HCT116 (cell line): ENCODE measurements at regions not wholly inside any gene's neighbourhood (a gene's known extent, or its start where the extent isn't known, plus 50 kb on each side); places are given as distances from the start of the nearest gene placed in this dataset.

Experiments
- ATAC-seq: fragments of 200-7000 bp; cut with Tn5 transposase; 2 replicates; pipeline ENCODE4 v1.9.1; 2020; ENCODE audit warnings: mild to moderate bottlenecking, moderate library complexity
- BruUV-seq: library from RNA; stranded (reverse); fragments of 400-500 nt; replicated peaks from 2 replicates; lab custom pipeline; 2021; lab: Mats Ljungman, UMichigan
- CTCF ChIA-PET: fragments of 300-600 bp; sonication (Branson Sonifier 250); formaldehyde crosslinking; loops from one replicate; lab custom pipeline; 2021; ENCODE audit warnings: antibody characterized with exemption; lab: Charles Lee
- POLR2A ChIA-PET: fragments of 300-600, 350-600 bp; sonication (Branson Sonifier 250); formaldehyde crosslinking; loops from one replicate; lab custom pipeline; 2021; ENCODE audit warnings: antibody characterized with exemption; lab: Charles Lee
- RAD21 ChIA-PET, 2 experiments: fragments of 300-600 bp; sonication (Branson Sonifier 250); formaldehyde crosslinking; loops; one replicate each; lab custom pipeline; 2023; ENCODE audit warnings: low total read pairs in 2 of 2; ENCODE audit not compliant: uncharacterized antibody in 2 of 2, unreplicated experiment in 2 of 2, low non-redundant PET in 1 of 2; lab: Charles Lee
- DNase-seq: peaks from one replicate; pipeline ENCODE4 v3.0.0-alpha.2; 2010; ENCODE audit warnings: low read depth, low spot score
- H2AFZ ChIP-seq: fragments of 200-600 bp; shearing (Covaris generic), sonication (generic); 2 replicates; pipeline ENCODE4 v1.6.1; 2017; ENCODE audit warnings: low read depth, mixed run types, mixed read lengths, antibody characterized with exemption, low read length; ENCODE audit not compliant: poor library complexity, severe bottlenecking
- H3K27ac ChIP-seq: 2 replicates; pipeline ENCODE4 v1.5.1; 2012; ENCODE audit warnings: low read depth, low read length
- H3K27me3 ChIP-seq: fragments of 200-600 bp; sonication (generic); 2 replicates; pipeline ENCODE4 v1.6.1; 2016; ENCODE audit warnings: mixed run types, low read length, mixed read lengths; ENCODE audit not compliant: insufficient read depth
- H3K36me3 ChIP-seq, 2 experiments: fragments of 200-500 bp in 1 of 2; fragments of 200-600 bp in 1 of 2; sonication (Bioruptor generic) in 1 of 2; sonication (generic) in 1 of 2; 2 replicates each; pipeline versions ENCODE4 v1.5.1 to v1.6.1; 2014 to 2016; ENCODE audit warnings: low read length in 2 of 2, inconsistent platforms in 1 of 2, mixed read lengths in 1 of 2, mixed run types in 1 of 2; ENCODE audit not compliant: insufficient read depth in 2 of 2, control insufficient read depth in 1 of 2
- H3K4me1 ChIP-seq, 2 experiments: fragments of 200-600 bp in 1 of 2; sonication (generic) in 1 of 2; 2 replicates each; pipeline versions ENCODE4 v1.5.1 to v1.6.1; 2012 to 2017; ENCODE audit warnings: low read length in 2 of 2, inconsistent platforms in 1 of 2, mild to moderate bottlenecking in 1 of 2, mixed read lengths in 1 of 2, mixed run types in 1 of 2, moderate library complexity in 1 of 2; ENCODE audit not compliant: insufficient read depth in 2 of 2, control insufficient read depth in 1 of 2
- H3K4me2 ChIP-seq: fragments of 200-600 bp; sonication (generic); 2 replicates; pipeline ENCODE4 v1.6.1; 2017; ENCODE audit warnings: mixed run types, low read length, mixed read lengths
- H3K4me3 ChIP-seq, 2 experiments: fragments of 200-600 bp in 1 of 2; sonication (generic) in 1 of 2; replicated peaks in 1 of 2; 2 replicates each; pipeline ENCODE4 v1.5.1; 2011 to 2016; ENCODE audit warnings: low read length in 2 of 2, control low read depth in 1 of 2, low read depth in 1 of 2, mild to moderate bottlenecking in 1 of 2, mixed read lengths in 1 of 2, mixed run types in 1 of 2
- H3K79me2 ChIP-seq: fragments of 200-600 bp; sonication (generic); 2 replicates; pipeline ENCODE4 v1.6.1; 2017; ENCODE audit warnings: mild to moderate bottlenecking, mixed run types, low read length, moderate library complexity, mixed read lengths; ENCODE audit not compliant: insufficient read depth
- H3K9ac ChIP-seq: fragments of 200-600 bp; sonication (generic); 2 replicates; pipeline ENCODE4 v1.6.1; 2016; ENCODE audit warnings: low read length, mixed read lengths
- H3K9me2 ChIP-seq: fragments of 200-600 bp; sonication (generic), shearing (Covaris generic); 2 replicates; pipeline ENCODE4 v1.6.1; 2017; ENCODE audit warnings: mixed run types, mild to moderate bottlenecking, moderate library complexity; ENCODE audit not compliant: insufficient read depth
- H3K9me3 ChIP-seq, 2 experiments: fragments of 200-500 bp in 1 of 2; fragments of 200-600 bp in 1 of 2; sonication (Bioruptor generic) in 1 of 2; sonication (generic) in 1 of 2; 2 replicates each; pipeline ENCODE4 v1.6.1; 2014 to 2017; ENCODE audit warnings: low read length in 2 of 2, mixed read lengths in 2 of 2, inconsistent platforms in 1 of 2, low read depth in 1 of 2, mild to moderate bottlenecking in 1 of 2, mixed run types in 1 of 2, moderate library complexity in 1 of 2; ENCODE audit not compliant: control insufficient read depth in 1 of 2, insufficient read depth in 1 of 2
- H4K20me1 ChIP-seq: fragments of 200-600 bp; sonication (generic), shearing (Covaris generic); 2 replicates; pipeline ENCODE4 v1.6.1; 2017; ENCODE audit warnings: mixed run types, mild to moderate bottlenecking, moderate library complexity; ENCODE audit not compliant: insufficient read depth
- CBX3 ChIP-seq: IDR thresholded peaks from 2 replicates; pipeline ENCODE4 v1.6.1; 2012; ENCODE audit warnings: low read depth
- EGR1 ChIP-seq: IDR thresholded peaks from 2 replicates; pipeline ENCODE4 v1.6.1; 2012; ENCODE audit warnings: low read depth
- ELF1 ChIP-seq: IDR thresholded peaks from 2 replicates; pipeline ENCODE4 v1.6.1; 2012; ENCODE audit warnings: low read depth, borderline replicate concordance
- EZH2 ChIP-seq: fragments of 200-600 bp; sonication (generic); IDR thresholded peaks from 2 replicates; pipeline ENCODE4 v1.6.1; 2017; ENCODE audit warnings: antibody characterized with exemption, mixed run types
- EZH2phosphoT487 ChIP-seq: fragments of 200-600 bp; IDR thresholded peaks from 2 replicates; pipeline ENCODE4 v1.6.1; 2018; ENCODE audit warnings: antibody characterized with exemption, borderline replicate concordance
- RAD21 ChIP-seq: IDR thresholded peaks from 2 replicates; pipeline ENCODE4 v1.6.1; 2012; ENCODE audit warnings: low read depth, mild to moderate bottlenecking
- SIN3A ChIP-seq: IDR thresholded peaks from 2 replicates; pipeline ENCODE4 v1.6.1; 2012; ENCODE audit warnings: low read depth
- SP1 ChIP-seq: IDR thresholded peaks from 2 replicates; pipeline ENCODE4 v1.6.1; 2012; ENCODE audit warnings: low read depth
- TCF7L2 ChIP-seq: IDR thresholded peaks from 2 replicates; pipeline ENCODE4 v1.7.0; 2011; ENCODE audit warnings: borderline replicate concordance, inconsistent platforms; ENCODE audit not compliant: insufficient read depth, insufficient read length; ENCODE audit errors: extremely low read depth
- YY1 ChIP-seq: IDR thresholded peaks from 2 replicates; pipeline ENCODE4 v1.6.1; 2011; ENCODE audit warnings: low read length, low read depth, moderate library complexity, mild to moderate bottlenecking; ENCODE audit not compliant: insufficient replicate concordance; ENCODE audit errors: extremely low read depth
- ZFX ChIP-seq: fragments of 450-650 bp; IDR thresholded peaks from 2 replicates; pipeline ENCODE4 v1.6.1; 2017
- ZNF274 ChIP-seq: fragments of 200-500 bp; sonication (Bioruptor generic); IDR thresholded peaks from 2 replicates; pipeline ENCODE4 v1.6.1; 2014; ENCODE audit warnings: mild to moderate bottlenecking, low read depth, low read length, inconsistent platforms
- intact Hi-C: fragments of 100-400 bp; cut with micrococcal nuclease; formaldehyde crosslinking; loops from 2 replicates; pipeline ENCODE4 v1.10.0; 2022
- TF ChIP-seq, protein P1 (sequence below): IDR thresholded peaks from 2 replicates; pipeline ENCODE4 v1.6.1; 2012
- TF ChIP-seq, protein P2 (sequence below): IDR thresholded peaks from 2 replicates; pipeline ENCODE4 v1.6.1; 2012
- TF ChIP-seq, protein P3 (sequence below): IDR thresholded peaks from 2 replicates; pipeline ENCODE4 v1.6.1; 2012; ENCODE audit warnings: low read depth

DNA sequence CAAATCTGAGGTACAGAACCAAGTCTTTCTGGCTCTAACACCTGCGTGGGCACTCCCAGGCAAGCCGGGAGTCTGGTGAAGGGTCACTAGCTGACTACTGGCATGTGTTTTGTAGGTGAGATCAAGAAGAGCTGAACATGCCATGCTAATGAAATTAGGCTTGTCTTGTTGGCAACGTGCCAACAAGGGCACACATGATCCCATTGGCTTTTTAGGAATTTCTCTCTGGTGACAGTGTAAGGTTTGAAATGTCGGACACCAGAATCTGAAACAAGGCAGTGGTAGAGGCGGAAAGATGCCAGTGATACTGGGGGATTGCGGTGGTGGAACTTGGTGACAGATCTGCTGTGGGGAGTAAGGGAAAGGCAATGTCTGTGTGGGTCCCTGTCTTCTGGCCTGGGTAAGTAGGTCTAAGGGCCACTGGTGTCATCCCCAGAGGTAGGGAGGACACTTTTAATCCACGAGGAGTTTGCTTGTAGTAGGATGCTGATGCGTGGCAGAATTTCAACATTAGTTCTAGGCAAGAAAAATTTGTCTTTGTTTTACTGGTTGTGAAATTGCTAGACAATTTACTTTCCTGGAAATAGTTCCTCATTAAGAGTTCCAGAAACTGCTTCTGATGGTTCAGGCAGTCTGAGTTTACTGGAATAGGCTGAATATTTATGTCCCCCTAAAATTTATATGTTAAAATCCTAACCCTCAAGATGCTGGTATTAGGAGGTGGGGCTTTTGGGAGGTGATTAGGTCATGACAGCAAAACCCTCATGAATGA lies 52.6 kb upstream of the ACMSD start:
- Histone ChIP-seq H3K4me1 (no peaks in the 10 kb centered on the region), H3K9me2 (no peaks in the 10 kb centered on the region), H3K9me3 (no peaks in the 10 kb centered on the region), H3K27ac (no peak overlapping the region), H3K4me2 (no peak overlapping the region), H3K36me3 (no peaks in the 10 kb centered on the region), H3K4me3 (no peak overlapping the region), H3K79me2 (no peaks in the 10 kb centered on the region), H2AFZ (no peak overlapping the region), H4K20me1 (no peaks in the 10 kb centered on the region), H3K27me3 (no peaks in the 10 kb centered on the region; the same call in 1 of the 2 replicates), H3K9ac (no peak overlapping the region)
- no TSS peak for BruUV-seq
- RAD21 ChIA-PET = no interaction called here
- DNase-seq = no peak
- CTCF ChIA-PET = no interaction called here
- ATAC-seq = no peak
- intact Hi-C loops = no loop called here
- POLR2A ChIA-PET = no interaction called here
- no peak for TF ChIP-seq SIN3A
- no peak for TF ChIP-seq YY1
- TF ChIP-seq, protein P1, sequence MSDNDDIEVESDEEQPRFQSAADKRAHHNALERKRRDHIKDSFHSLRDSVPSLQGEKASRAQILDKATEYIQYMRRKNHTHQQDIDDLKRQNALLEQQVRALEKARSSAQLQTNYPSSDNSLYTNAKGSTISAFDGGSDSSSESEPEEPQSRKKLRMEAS = no peak
- TF ChIP-seq EZH2phosphoT487 = no peak
- TF ChIP-seq RAD21 = no peak
- TF ChIP-seq ZNF274 = no peak

DNA sequence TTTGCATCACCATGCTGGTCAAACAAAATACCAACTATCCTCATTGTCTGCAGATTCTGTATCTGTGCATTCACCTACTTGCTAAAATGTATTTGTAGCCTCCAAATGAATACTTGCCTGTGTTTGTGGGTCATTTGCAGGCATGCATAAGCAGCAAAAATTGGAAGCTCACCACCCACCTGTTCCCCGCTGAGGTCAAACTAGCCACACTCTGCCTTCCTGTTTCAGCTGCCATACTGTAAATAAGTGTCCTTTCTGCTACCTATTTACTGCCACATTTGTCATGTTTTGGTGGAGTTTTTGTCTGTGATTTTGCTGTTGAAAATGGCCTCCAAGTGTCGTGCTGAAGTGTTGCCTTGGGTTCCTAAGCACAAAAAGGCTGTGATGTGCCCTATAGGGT lies 50.0 kb upstream of the ACMSD start:
- no peaks in the 10 kb centered on the region for H4K20me1 ChIP-seq
- H3K9ac ChIP-seq = no peak overlapping the region
- no peaks in the 10 kb centered on the region for H3K36me3 ChIP-seq
- H3K79me2 ChIP-seq = no peaks in the 10 kb centered on the region
- no peak for TF ChIP-seq EZH2
- no peak for TF ChIP-seq SP1
- no peak for TF ChIP-seq YY1
- TF ChIP-seq, protein P2, sequence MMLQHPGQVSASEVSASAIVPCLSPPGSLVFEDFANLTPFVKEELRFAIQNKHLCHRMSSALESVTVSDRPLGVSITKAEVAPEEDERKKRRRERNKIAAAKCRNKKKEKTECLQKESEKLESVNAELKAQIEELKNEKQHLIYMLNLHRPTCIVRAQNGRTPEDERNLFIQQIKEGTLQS = no peak
- TF ChIP-seq, protein P3, sequence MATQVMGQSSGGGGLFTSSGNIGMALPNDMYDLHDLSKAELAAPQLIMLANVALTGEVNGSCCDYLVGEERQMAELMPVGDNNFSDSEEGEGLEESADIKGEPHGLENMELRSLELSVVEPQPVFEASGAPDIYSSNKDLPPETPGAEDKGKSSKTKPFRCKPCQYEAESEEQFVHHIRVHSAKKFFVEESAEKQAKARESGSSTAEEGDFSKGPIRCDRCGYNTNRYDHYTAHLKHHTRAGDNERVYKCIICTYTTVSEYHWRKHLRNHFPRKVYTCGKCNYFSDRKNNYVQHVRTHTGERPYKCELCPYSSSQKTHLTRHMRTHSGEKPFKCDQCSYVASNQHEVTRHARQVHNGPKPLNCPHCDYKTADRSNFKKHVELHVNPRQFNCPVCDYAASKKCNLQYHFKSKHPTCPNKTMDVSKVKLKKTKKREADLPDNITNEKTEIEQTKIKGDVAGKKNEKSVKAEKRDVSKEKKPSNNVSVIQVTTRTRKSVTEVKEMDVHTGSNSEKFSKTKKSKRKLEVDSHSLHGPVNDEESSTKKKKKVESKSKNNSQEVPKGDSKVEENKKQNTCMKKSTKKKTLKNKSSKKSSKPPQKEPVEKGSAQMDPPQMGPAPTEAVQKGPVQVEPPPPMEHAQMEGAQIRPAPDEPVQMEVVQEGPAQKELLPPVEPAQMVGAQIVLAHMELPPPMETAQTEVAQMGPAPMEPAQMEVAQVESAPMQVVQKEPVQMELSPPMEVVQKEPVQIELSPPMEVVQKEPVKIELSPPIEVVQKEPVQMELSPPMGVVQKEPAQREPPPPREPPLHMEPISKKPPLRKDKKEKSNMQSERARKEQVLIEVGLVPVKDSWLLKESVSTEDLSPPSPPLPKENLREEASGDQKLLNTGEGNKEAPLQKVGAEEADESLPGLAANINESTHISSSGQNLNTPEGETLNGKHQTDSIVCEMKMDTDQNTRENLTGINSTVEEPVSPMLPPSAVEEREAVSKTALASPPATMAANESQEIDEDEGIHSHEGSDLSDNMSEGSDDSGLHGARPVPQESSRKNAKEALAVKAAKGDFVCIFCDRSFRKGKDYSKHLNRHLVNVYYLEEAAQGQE = no peak
- no peak for TF ChIP-seq SIN3A
- TF ChIP-seq ZFX = no peak
- TF ChIP-seq TCF7L2 = no peak
- no peak for TF ChIP-seq RAD21
- no peak for TF ChIP-seq CBX3
- no peak for TF ChIP-seq EGR1
- no peak for TF ChIP-seq ELF1
- no peak for TF ChIP-seq EZH2phosphoT487
- no peaks in the 10 kb centered on the region for H3K9me2 ChIP-seq
- no peak overlapping the region for H3K4me2 ChIP-seq
- POLR2A ChIA-PET = no interaction called here
- DNase-seq (no peak), ATAC-seq (no peak)
- H3K27me3 ChIP-seq = no peaks in the 10 kb centered on the region
- no peak overlapping the region for H3K27ac ChIP-seq
- H3K9me3 ChIP-seq = no peaks in the 10 kb centered on the region
- CTCF ChIA-PET = no interaction called here
- no peak overlapping the region for H2AFZ ChIP-seq
- intact Hi-C loops = no loop called here
- no peak overlapping the region for H3K4me3 ChIP-seq
- BruUV-seq = no TSS peak
- RAD21 ChIA-PET = no interaction called here
- H3K4me1 ChIP-seq = no peaks in the 10 kb centered on the region
